DMS79 (cell line): ENCODE measurements at regions not wholly inside any gene's neighbourhood (a gene's known extent, or its start where the extent isn't known, plus 50 kb on each side); places are given as distances from the start of the nearest gene placed in this dataset.

Experiments
- DNase-seq: peaks from one replicate; lab custom pipeline; 2025; lab: John Stamatoyannopoulos, UW

- no peak for DNase-seq
Measured at GRCh38 chr12:118850244-118850825, 131.0 kb upstream of the SRRM4 start.

- DNase-seq = no peak
Measured at GRCh38 chr12:118851891-118852290, 129.4 kb upstream of the SRRM4 start.

- no peak for DNase-seq
Measured at GRCh38 chr12:118853634-118854033, 127.7 kb upstream of the SRRM4 start.

GRCh38 chr12:118855858-118856257, 125.5 kb upstream of the SRRM4 start:
- DNase-seq = no peak

- no peak for DNase-seq
Measured at GRCh38 chr12:118866346-118866745, 115.0 kb upstream of the SRRM4 start.

GRCh38 chr12:118870551-118870950, 110.8 kb upstream of the SRRM4 start:
- DNase-seq = no peak

GRCh38 chr12:118874698-118875548, 106.4 kb upstream of the SRRM4 start:
- no peak for DNase-seq

GRCh38 chr12:118880720-118881493, 100.4 kb upstream of the SRRM4 start:
- no peak for DNase-seq

GRCh38 chr12:118884226-118884625, 97.1 kb upstream of the SRRM4 start:
- DNase-seq = no peak

GRCh38 chr12:118900993-118901392, 80.3 kb upstream of the SRRM4 start:
- DNase-seq = no peak

- no peak for DNase-seq
Measured at GRCh38 chr12:118908811-118909210, 72.5 kb upstream of the SRRM4 start.

- no peak for DNase-seq
Measured at GRCh38 chr12:118912697-118913270, 68.6 kb upstream of the SRRM4 start.

- no peak for DNase-seq
Measured at GRCh38 chr12:118921761-118922160, 59.6 kb upstream of the SRRM4 start.

- no peak for DNase-seq
Measured at GRCh38 chr12:118922405-118922804, 58.9 kb upstream of the SRRM4 start.

- no peak for DNase-seq
Measured at GRCh38 chr12:118925407-118925806, 55.9 kb upstream of the SRRM4 start.

GRCh38 chr12:118925826-118926225, 55.5 kb upstream of the SRRM4 start:
- no peak for DNase-seq
